ENCODE measurements at regions not wholly inside any gene's neighbourhood (a gene's known extent, or its start where the extent isn't known, plus 50 kb on each side); places are given as distances from the start of the nearest gene placed in this dataset.

DNA sequence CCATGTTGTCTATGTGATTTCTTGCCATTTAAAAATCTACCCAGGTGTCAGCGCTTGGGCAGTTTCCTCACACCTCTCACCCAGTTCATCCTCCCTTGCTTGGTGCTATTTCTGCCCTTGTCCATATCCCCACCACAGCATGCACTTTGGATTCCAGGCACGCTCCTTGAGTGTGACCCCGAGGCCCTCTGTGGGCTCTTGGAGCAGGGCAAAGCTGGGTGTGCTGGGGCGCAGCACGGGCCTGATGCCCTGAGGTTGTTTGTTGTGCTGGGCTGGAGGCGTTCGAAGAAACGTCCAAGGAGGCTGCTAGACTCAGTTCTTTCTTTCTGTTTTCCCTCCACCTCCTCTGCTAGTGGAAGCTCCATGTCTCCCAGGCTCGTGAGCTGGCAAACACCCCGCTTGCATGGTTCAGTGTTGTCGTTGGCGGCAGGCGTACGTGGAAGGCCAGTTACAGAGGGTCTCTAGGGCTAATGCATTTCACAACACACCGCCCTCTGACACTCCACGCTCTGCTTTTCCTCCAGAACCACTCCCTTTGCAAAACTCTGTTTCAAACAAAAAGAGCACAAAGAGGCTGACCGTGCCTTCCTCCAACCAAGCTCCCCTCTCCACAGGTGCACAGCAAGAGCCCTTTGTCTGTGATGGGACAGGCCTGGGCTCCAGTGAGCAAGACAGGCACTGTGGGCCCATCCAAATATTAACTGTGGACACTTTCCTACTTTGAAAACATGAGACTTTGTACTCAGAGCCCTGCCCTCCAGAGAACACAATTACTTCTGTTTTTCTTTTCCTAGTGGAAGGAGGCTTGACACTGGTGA lies 117.7 kb upstream of the GJB6 start:
- no peaks in the 10 kb centered on the region for H3K36me3 ChIP-seq (ENCODE audit: control insufficient read depth, insufficient read depth, low read length)
- H2AFZ ChIP-seq (ENCODE audit: low read depth, low read length) = no peak overlapping the region
- no peak overlapping the region for H3K9ac ChIP-seq (ENCODE audit: insufficient read depth in 1 of 2, low read depth in 2 of 2, low read length in 2 of 2)
- CTCF ChIA-PET (ENCODE audit: low intra/inter-chr PET ratio) = no interaction called here
- no peak overlapping the region for H3K4me2 ChIP-seq (ENCODE audit: insufficient read depth, low read length)
- intact Hi-C loops (cut with micrococcal nuclease) (no loop called here), in situ Hi-C loops (cut with MboI) (no loop called here)
- H3K79me2 ChIP-seq (ENCODE audit: control insufficient read depth, insufficient read depth, low read length) = no peaks in the 10 kb centered on the region
- no TSS peak for BruUV-seq (replicated peaks)
- H3K9me1 ChIP-seq (ENCODE audit: control insufficient read depth, insufficient read depth, low read length) = no peaks in the 10 kb centered on the region
- POLR2A ChIA-PET = no interaction called here
- FAIRE-seq (no peak), ATAC-seq (no peak), DNase-seq (ENCODE audit: extremely low read depth in 1 of 4, low spot score in 3 of 4) (no peak)
- TF ChIP-seq ZNF12 (CRISPR knock-in tag; IDR thresholded peaks at IDR 0.05) (no peak), FOXM1 (IDR thresholded peaks at IDR 0.05; ENCODE audit: low read depth) (no peak), FOXM1 (CRISPR knock-in tag; IDR thresholded peaks at IDR 0.05; ENCODE audit: low read depth) (no peak), PHTF2 (CRISPR knock-in tag; IDR thresholded peaks at IDR 0.05) (no peak), BRD4 (IDR thresholded peaks at IDR 0.05) (no peak), MYNN (IDR thresholded peaks at IDR 0.05) (no peak), MYNN (CRISPR knock-in tag; IDR thresholded peaks at IDR 0.05) (no peak), ZNF584 (CRISPR knock-in tag; IDR thresholded peaks at IDR 0.05; ENCODE audit: low read depth) (no peak)
- H3K27me3 ChIP-seq (ENCODE audit: control insufficient read depth in 2 of 2, insufficient read depth in 2 of 2, low read length in 2 of 2) = no peaks in the 10 kb centered on the region; a peak in 1 of 5 replicates
- no peaks in the 10 kb centered on the region for H3K4me1 ChIP-seq (replicated peaks in 1 of 2; ENCODE audit: control insufficient read depth in 2 of 2, insufficient read depth in 2 of 2, low read length in 2 of 2)
- WGBS (ENCODE audit: insufficient coverage, low coverage, missing lambda C conversion rate) = 0% methylated on average over 13 of the region's 17 CpGs
- no peaks in the 10 kb centered on the region for H4K20me1 ChIP-seq (replicated peaks; ENCODE audit: control insufficient read depth, insufficient read depth, low read length)
- H3K27ac ChIP-seq (ENCODE audit: extremely low read depth, low read depth, low read length) = no peak overlapping the region
- H3K4me3 ChIP-seq = no peak overlapping the region
- H3K9me3 ChIP-seq (replicated peaks; ENCODE audit: control insufficient read depth, insufficient read depth, low read depth, low read length) = no peaks in the 10 kb centered on the region
